Left colon (tissue), 2 donors: ENCODE measurements at regions not wholly inside any gene's neighbourhood (a gene's known extent, or its start where the extent isn't known, plus 50 kb on each side); places are given as distances from the start of the nearest gene placed in this dataset.

Source experiments
- ATAC-seq: fragments of 200-7000 bp; cut with Tn5 transposase; one replicate; pipeline ENCODE4 v1.9.1; 2020; ENCODE audit warnings: mild to moderate bottlenecking, moderate library complexity
- DNase-seq, 2 donors: peaks; one replicate each; pipeline ENCODE4 v3.0.0-alpha.2; 2020
- intact Hi-C, 2 donors: fragments of 100-400 bp; cut with DNase I in 1 of 2; cut with micrococcal nuclease in 1 of 2; formaldehyde crosslinking; loops; one replicate each; pipeline versions ENCODE4 v1.11.2 to v1.14.0; 2022; cut with DNase I, micrococcal nuclease
- donor health status: DM: no; HTN: no; CAD: no.
- donor health status: DM: yes; HTN: yes; CAD: no.

DNA sequence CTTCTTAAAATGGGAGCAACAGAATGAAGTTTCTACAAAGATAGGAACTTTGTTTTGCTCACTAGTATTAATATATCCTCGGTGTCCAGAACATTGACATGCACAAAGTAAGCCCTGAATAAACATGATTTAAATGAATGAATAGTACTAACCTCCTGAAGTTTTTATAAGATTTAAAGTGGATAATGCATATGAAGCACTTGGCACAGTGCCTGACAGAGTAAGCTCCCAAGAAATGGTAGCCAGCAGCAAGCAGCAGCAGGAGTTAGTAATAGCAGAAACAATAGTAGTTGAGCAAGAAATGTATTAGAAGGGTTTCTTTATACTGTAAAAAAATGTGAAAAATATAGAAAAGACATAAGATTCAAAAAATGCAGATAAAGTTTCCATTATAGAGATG lies 258.1 kb upstream of the C1orf87 start:
- ATAC-seq, result no peak
- intact Hi-C loops, result no loop called here
- DNase-seq, result no peak

DNA sequence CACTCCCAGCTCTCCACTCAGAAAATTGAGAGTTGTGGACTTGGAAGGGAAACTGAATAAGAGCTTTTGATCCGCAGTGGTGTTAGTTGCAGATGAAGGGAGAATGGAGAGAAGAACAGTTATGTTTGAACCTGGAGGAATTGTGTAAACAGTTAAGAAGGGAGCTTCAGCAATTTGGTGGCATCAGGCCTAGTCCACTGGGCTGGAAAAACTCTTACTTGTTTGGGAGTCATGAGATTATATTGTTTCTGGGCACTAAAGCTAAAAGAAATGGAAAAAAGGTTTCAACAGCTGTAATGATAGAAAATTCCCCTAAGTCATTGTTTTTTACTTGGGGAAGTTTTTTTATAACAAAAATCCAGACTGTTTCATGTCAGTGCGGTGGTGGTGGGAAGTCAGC lies 256.1 kb upstream of the C1orf87 start:
- intact Hi-C loops, result no loop called here
- no peak for DNase-seq
- ATAC-seq, result no peak

- intact Hi-C loops, result no loop called here
Measured at GRCh38 chr1:60311838-60312237, 238.3 kb upstream of the C1orf87 start.

GRCh38 chr1:60299581-60299980 lies 226.0 kb upstream of the C1orf87 start:
- intact Hi-C loops, result no loop called here
- no peak for ATAC-seq

More at GRCh38 chr1:60311838-60312237, 238.3 kb upstream of the C1orf87 start:
- no peak for ATAC-seq
- DNase-seq, result no peak

DNA sequence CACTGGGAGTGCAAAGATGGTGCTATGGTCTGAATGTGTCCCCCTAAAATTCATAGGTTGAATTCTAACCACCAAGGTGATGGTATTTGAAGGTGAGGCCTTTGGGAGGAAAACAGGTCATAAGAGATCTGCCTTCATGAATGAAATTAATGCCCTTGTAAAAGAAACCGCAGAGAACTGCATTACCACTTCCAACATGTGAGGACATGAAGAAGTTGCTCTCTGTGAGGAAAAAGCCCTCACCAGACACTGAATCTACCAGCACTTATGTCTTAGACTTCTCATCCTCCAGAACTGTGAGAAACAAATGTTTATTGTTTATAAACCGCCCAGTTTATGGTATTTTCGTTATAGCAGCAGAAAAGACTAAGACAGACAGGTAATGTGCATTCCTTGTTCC lies 224.7 kb upstream of the C1orf87 start:
- ATAC-seq (no peak), DNase-seq (no peak)
- intact Hi-C loops, result no loop called here

More at GRCh38 chr1:60299581-60299980, 226.0 kb upstream of the C1orf87 start:
- DNase-seq, result no peak

GRCh38 chr1:60296794-60297193 lies 223.2 kb upstream of the C1orf87 start:
- DNase-seq (no peak), ATAC-seq (no peak)
- intact Hi-C loops, result no loop called here

GRCh38 chr1:60292140-60292539 lies 218.6 kb upstream of the C1orf87 start:
- DNase-seq (no peak), ATAC-seq (no peak)
- intact Hi-C loops, result no loop called here

- DNase-seq (no peak), ATAC-seq (no peak)
- intact Hi-C loops, result no loop called here
Measured at GRCh38 chr1:60290393-60290792, 216.8 kb upstream of the C1orf87 start.

- intact Hi-C loops, result no loop called here
- DNase-seq, result no peak
- no peak for ATAC-seq
Measured at GRCh38 chr1:60287536-60287935, 214.0 kb upstream of the C1orf87 start.

DNA sequence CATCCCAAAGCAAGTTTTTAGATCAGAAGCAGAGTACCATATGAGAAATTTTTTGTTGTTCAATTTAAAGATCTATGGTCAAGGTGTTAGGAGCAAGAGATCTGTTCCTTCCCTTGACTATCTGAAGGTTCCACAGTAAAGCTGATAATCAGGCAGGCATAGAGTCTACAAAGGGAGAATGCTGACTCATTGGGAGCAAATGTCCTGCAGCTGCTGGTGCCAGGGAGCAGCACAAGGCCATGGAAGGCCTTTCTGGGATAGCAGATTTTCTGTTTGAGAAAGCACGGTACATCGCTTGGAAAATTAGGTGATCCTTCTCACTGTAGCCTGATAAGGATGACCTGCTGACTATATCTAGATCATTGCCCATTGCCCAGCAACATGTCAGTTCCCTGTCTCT lies 210.1 kb upstream of the C1orf87 start:
- intact Hi-C loops, result no loop called here
- DNase-seq (no peak), ATAC-seq (no peak)

GRCh38 chr1:60281360-60281932 lies 207.9 kb upstream of the C1orf87 start:
- DNase-seq (peak; percentile 32 to 55), ATAC-seq (peak; percentile 99)
- intact Hi-C loops, result no loop called here

- intact Hi-C loops, result no loop called here
- DNase-seq, result no peak
- ATAC-seq, result no peak
Measured at GRCh38 chr1:60280819-60281218, 207.2 kb upstream of the C1orf87 start.

DNA sequence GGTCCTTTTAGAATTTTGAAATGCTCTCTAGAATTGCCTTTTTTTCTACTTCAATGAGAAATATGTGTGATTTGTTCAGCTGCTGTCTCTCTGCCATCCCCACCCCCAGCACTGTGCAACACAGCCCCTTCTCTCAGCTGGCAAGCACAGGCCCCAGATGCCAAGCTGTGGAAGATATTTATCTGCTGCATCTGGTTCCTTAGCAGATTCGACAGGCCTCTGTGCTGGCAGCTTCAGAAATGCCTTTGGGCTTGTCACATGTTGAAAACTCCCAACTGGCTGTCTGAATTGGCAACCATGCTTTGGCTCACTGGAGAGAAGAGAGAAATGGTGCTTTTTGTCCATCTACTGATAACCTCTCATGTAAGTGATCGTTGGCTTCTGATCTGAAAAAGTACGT lies 206.7 kb upstream of the C1orf87 start:
- no peak for ATAC-seq
- intact Hi-C loops, result no loop called here
- DNase-seq, result no peak

GRCh38 chr1:60279798-60280197 lies 206.2 kb upstream of the C1orf87 start:
- intact Hi-C loops, result no loop called here
- DNase-seq, result no peak
- ATAC-seq, result no peak

DNA sequence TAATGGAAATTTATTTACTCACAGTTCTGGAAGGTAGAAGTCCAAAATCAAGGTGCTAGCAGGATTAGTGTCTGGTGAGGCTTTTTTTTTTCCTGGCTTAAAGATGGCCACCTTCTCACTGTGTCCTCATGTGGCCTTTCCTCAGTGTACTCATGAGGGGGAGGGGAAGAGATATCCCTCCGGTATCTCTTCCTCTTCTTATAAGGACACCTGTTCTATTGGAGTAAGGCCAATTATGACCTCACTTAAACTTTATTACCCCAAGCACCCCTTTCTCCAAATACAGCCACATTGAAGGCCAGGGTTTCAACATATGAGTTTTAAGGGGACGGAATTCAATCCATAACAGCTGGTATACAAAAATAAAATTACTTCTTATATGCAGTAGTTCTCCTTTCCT lies 203.7 kb upstream of the C1orf87 start:
- no peak for DNase-seq
- ATAC-seq, result no peak
- intact Hi-C loops, result no loop called here

DNA sequence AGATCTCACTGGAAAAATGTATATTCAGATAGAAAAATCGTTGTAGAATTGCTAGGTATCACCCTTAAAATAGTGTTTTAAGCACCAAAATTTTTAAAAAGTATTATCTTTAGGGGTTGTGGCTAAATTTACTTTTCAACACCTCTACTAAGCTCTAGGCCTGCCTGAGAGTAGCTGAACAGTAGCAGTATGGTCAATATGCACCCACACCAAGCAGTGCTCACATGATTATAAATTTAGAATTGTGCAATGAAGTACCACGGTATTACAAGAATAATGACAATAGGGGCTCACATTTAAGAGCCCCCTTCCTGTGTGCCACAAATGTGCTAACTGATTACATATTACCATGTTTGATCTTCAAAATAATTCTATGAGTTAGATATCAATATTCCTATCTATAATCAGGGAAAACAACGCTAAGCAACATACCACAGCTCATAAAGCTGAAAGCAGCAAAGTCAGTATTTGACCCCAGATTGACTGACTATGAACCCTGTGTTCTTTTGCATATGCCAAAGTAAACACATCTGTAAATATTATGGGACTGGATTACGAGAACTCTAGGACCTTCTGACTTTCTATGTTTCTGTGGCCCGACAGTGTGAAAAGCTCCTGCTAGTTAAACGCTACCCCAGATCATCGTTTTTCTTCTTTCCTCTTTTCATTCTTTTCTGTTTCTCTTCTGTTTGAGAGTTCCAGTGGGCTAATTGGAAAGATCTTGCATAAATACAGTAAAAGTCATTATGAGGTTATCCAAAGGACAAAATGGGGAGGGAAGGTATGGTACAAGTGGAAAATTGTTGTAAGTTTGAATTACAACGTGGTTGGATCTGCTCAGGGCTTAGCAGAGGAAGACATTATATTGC lies 201.1 kb upstream of the C1orf87 start:
- intact Hi-C loops, result no loop called here
- DNase-seq (no peak), ATAC-seq (no peak)

DNA sequence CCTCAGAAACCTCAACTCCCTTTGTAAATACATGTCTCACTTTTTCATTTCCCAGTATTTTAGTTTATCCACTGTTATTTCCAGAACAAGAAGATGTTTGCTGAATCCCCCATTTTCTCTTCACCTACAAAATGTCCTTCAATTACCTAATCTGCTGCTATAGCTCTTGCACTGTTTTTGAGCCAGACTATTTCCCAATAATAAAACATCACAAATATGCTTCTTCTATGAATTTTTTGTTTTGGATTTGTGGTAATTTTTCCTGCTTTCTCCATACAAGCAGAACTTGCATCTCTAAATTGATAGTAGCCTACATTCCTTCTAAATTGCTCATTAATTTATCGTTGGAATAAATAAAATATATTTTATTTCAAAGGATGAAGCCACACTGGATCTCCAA lies 199.6 kb upstream of the C1orf87 start:
- DNase-seq (no peak), ATAC-seq (no peak)
- intact Hi-C loops, result no loop called here

DNA sequence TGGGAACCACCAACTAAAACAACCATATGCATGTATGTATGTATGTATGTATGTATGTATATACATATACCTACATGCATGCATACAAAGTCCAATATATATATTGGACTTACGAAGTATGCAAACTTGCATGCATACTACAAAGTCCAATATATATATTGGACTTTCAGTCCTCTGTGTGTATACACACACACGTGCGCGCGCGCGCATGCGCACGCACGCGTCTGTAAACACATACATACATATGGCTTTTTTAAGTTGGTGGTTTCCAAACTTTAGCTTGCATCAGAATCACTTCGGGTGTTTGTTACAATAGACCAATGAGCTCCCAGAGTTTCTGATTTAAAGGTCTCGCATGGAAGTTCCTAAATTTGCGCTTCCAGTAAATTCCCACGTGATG lies 197.5 kb upstream of the C1orf87 start:
- intact Hi-C loops, result no loop called here
- ATAC-seq (no peak), DNase-seq (no peak)

DNA sequence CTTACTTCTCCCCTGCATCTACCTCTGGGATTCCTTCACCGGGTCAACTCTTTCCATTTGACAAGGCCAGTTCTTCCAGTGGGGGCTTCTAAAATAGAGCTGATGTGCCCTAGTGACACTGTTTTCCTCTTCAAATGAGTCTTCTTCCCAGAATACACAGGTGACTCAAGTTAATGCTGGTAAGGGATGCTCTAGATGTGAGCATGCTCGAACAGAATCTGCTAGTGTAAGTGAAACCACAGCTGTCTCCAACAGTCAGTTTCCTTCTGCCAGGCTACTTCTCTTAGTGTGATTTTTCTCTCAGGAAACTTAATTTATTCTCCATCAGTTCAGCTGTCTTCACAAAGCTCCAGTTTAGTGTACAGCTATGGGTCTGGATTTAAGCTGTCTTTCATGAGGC lies 194.9 kb upstream of the C1orf87 start:
- no peak for ATAC-seq
- intact Hi-C loops, result no loop called here
- no peak for DNase-seq

DNA sequence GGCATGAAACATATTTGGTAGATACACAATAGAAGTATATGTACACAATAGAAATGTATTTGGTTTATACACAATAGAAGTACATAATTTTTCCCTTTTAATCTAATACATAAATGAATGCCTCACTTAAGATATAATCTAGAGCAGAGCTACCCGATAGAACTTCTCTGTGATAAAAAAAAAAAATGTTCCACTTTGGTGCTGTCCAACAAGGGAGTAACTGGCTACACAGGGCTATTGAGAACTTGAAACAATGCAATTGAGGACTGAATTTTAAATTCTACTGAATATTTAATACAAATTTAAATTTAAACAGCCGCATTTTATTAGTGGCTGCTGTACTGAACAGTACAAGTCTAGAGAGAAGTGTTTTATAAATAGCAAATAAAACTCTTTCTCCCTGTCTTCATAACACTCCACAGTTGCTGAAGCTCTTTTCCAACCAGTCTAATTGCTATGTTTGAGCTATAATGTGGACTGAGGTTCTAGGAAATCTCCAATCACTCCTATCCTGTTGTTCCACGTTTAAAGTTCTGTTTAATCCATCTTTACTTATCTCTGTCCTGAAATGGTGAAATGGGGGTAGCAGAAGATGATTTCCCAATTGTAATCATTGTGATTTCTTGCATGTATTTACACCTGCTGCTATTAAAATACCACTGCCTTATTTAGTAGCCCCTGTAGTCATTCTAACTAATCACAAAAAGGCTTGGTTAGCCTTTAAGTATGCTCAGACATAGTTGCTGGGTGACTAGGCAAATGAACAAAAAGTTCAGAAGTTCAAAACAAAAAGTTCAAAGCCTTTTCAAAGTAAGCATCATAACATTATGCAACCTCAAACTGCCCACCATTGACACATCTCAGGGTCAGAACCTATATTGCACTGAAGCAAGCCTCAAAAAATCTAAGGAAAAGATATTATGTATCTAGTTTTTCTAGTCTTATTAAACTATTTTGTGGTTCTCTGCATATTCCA lies 192.3 kb upstream of the C1orf87 start:
- intact Hi-C loops, result no loop called here
- DNase-seq, result no peak
- no peak for ATAC-seq
